Hematopoietic multipotent progenitor cell treated with erythropoietin and hydrocortisone succinate and interleukin-3 and kit ligand, for 4 days (in vitro differentiated cells): ENCODE measurements at regions not wholly inside any gene's neighbourhood (a gene's known extent, or its start where the extent isn't known, plus 50 kb on each side); places are given as distances from the start of the nearest gene placed in this dataset.

Experiments used
- DNase-seq: peaks from one replicate; pipeline ENCODE4 v3.0.0-alpha.2; 2015

GRCh38 chr1:221601166-221601565 is 140.7 kb downstream of the DUSP10 start:
- no peak for DNase-seq

DNA sequence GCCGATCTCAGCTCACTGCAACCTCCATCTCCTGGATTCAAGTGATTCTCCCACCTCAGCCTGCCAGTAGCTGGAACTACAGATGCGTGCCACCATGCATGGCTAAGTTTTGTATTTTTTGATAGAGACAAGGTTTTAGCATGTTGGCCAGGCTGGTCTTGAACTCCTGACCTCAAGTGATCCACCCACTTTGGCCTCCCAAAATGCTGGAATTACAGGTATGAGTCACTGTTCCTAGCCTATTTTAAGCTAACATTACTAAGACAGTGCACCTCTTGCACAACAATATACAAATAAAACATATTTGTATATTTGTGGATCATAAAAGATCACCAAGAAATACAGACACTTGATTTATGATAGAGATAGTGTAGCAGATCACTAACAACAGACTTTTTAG is 139.1 kb downstream of the DUSP10 start:
- no peak for DNase-seq

DNA sequence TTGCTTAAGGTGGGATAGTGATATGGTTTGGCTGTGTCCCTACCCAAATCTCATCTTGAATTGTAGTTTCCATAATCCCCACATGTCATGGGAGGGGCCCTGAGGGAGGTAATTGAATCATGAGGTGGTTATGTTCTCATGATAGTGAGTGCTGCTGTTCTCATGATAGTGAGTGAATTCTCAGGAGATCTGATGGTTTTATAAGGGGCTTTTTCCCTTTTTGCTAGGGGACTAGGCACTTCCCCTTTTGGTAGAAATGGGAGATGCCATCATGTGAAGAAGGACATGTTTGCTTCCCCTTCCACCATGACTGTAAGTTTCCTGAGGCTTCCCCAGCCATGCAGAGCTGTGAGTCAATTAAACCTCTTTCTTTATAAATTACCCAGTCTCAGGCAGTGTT is 137.5 kb downstream of the DUSP10 start:
- peak; percentile 29 for DNase-seq

GRCh38 chr1:221604948-221605347 is 136.9 kb downstream of the DUSP10 start:
- no peak for DNase-seq

DNA sequence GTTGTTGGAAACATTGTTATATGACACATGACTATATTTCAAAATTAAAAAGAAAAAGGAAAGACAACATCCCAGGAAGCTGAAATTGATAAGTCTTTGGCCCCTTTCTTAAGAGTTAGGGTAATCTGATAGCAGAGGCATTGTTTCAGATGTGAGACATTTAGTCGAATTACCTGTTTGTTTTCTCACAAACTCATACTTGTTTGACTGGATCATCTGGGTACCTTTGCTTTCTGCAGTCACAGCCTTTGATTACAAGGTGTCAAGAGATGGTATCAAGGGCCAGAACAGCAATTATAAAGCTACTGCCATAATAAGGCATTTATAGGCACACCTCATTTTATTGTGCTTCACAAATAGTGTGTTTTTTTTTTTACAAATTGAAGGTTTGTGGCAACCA is 136.3 kb downstream of the DUSP10 start:
- DNase-seq, result no peak

- no peak for DNase-seq
These were observed 135.6 kb downstream of the DUSP10 start for GRCh38 chr1:221606256-221606655.

DNA sequence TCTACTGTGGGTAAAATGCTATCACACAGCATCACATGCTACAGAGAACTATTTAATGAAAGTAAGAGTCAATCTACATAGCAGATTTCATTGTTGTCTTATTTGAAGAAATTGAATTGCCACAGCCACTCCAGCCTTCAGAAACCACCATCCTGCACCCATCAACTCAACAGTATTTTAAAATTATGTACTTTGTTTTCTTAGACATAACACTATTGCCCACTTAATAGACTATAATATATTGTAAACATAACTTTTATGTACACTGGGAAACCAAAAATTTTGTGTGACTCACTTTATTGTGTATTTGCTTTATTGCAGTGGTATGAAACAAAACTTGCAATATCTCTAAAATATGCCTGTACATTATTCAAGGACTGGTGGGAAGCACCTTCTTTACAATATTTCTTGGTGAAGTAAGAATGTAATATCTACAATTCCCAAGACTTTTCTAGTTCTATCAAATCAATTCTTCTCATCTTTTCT is 133.0 kb downstream of the DUSP10 start:
- no peak for DNase-seq

DNA sequence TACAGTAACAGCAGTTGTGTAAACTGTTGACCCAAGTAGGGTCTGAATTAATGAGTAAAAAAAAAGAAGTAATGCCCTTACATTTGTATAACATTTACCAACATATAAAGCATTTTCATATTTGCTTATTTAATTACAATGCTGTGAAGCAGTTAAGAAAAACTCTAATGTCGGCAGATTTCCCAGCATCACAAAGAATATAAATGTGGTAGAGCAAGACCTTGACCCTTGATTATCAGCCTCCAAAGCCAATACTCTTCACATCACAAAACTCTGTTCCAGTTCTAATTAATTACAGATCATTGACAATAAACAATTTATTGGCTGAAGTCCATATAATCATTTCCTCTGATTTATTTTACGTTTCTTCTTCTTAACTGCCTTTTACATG is 130.2 kb downstream of the DUSP10 start:
- DNase-seq, result no peak

DNA sequence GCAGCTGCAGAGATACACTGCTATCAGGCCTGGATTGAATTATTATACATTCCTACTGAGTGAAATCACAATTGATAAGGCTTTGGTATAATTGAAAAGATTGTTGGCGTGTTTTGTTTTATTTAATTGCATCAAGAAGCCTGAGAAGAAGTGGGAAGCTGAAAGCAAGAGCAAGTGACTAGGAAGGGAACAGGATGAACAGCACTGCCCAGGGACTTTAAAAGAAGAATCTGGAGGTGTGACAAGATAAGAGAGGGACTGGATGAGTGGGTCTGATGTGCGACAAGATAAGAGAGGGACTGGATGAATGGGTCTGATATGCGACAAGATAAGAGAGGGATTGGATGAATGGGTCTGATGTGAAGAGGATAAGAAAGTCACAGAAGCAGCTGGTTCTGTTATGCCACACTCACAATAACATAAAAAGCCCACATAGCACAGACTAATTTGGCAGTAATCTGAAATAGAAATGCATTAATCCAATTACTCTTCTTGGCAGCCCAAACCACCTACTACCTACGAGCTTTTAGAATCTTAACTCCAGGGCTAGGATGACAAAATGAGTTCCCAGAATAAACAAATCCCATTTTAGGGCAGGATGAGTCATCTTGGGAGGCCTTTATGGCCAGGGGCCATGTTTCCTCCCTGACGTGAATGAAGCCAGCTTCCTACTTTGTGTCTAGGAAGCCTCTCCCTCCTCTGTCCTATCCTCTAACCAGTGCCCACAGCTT is 129.7 kb downstream of the DUSP10 start:
- no peak for DNase-seq

DNA sequence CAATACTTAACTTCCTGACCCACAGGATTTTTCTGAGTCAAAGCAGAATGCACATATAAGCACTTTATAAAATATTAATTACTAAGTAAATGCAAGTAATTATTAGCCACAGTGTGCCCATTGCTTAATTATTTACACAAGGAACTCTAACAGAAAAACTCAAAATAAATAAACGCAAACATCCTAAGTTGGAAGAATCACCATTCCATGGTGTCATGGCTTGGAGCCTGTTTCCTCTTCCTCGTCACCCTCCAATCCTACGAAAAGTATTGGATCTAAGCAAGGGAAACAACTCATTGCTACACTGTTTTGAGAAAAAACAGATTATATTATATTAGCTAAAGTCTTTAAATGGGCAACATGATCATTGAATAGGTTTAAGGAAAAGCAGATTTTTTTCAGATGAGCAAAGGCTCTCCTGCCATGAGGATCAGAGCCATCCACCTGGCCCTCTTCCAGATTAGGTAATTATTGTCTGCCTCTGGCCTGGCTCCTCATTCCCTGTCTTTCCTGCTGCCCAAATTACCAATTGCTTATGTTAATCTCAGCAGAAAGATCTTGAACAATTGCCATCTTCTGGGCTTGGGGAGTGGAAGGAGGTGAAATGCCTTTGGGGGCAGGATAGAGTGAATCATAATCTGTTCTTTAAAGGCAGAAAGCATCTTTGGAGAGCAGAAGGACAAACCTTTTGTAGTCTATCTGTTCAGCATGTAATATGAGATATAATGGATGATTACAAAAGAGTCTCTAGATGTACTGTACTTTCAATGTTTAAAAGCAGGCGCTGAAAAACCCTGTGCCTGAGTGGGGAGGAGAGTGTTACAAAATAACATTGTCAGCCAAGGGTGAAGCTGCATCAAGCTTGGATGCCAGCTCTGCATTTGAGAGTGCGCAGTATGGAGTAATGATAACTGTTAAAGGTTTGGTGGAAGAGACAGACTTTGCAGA is 121.2 kb downstream of the DUSP10 start:
- no peak for DNase-seq

DNA sequence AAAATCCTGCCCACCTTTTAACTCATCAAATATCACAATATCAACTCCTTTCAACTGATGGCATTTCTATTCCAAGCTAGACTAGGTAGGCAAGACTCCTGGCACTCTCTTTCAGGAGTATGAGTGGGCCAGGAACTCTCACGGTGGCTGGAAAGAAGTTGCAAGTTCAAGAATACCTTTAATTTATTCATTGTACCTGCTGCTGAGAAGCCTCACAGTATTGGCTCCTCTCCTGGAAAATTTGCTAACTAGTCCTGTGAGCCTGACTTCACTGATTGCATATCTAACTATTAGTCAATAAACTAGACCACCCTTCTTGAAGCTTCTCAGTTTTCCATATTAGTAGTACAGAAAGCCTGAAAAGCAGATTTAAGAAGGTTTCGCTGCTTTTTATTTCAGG is 120.2 kb downstream of the DUSP10 start:
- no peak for DNase-seq

DNA sequence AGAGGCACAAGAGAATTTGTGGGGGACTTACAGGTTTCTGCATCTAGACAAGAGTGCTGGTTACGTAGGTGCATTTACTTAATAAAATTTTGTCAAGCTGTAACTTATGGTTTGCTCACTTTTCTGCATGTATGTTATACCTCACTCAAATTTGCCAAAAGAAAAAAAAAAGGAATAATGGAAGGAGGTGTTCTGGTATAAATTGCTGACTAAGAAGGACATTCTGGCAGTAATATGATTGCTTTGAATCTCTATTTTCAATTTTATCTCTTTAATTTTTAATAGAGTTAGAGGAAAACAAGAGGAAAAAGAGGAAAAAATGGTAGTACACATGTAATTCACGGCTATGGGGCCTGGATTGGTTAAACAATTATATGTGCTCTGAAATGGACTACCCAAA is 119.5 kb downstream of the DUSP10 start:
- DNase-seq, result no peak

DNA sequence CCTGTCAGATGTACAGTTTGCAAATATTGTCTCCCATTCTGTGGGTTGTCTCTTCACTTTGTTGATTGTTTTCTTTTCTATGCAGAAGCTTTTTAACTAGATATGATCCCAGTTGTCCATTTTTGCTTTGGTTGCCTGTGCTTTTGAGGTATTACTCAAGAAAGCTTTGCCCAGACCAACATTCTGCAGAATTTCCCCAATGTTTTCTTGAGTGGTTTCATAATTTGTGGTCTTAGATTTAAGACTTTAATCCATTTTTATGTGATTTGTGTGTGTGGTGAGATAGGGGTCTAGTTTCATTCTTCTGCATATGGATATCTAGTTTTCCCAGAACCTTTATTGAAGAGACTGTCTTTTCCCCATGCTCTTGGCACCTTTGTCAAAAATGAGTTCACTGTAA is 116.9 kb downstream of the DUSP10 start:
- DNase-seq, result no peak

DNA sequence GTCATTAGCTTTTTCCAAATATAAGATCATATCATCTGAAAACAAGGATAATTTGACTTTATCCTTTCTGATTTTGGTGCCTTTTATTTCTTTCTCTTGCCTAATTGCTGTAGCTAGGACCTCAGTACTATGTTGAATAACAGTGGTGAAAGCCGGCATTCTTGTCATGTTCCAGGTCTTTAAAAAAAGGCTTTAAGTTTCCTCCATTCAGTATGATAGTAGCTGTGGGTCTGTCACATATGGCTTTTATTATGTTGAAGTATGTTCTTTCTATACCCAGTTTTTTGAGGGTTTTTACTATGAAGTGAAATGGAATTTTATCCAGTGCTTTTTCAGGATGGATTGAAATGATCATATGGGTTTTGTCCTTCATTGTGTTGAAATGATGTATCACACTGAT is 115.8 kb downstream of the DUSP10 start:
- no peak for DNase-seq

DNA sequence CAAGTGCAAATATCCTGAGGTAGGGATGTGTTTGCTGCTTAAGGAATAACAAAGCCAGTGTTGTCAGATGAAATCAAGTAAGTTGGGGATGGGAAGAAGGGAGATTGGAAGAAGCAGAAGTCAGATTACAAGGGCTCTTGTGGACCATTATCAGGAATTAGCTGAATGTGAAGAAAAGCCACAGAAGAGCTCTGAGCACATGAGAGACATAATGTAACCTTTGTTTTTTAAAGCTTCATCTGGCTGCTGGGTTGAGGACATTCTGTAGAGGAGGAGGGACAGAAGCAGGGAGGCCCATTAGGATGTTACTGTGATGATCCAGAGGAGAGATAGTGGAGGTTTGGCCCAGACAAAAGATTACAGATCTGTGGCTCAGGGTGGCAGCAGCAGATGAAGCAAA is 111.7 kb downstream of the DUSP10 start:
- peak; percentile 48 for DNase-seq

- DNase-seq, result peak; percentile 59
These were observed 110.3 kb downstream of the DUSP10 start for GRCh38 chr1:221631556-221631955.

- DNase-seq, result peak; percentile 90
These were observed 109.8 kb downstream of the DUSP10 start for GRCh38 chr1:221632072-221632471.

DNA sequence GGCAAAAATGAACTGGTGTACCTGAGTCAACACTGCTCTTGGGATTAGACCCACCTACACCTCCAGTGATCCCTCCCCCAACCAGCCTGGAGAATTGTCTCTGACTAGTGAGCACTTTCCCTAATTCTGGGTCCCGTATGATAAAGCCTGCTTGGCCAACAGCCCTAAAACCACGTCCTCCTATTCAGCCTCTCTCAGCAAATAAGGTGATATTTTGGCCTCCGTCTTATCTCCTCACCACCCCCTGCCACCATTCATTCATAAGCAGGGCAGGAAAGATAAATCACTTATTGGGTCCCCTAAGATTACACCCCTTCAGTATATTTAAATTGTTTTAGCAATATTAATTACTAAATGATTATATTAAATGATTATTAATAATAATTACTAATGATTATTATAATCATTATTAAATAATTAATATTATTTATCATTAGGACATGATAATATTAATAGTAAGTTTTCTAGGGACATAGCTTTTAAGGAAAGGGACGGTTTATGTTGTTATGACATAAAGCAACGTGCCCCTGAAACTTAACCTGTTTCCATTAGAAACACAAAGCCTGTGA is 108.0 kb downstream of the DUSP10 start:
- peak; percentile 62 for DNase-seq

DNA sequence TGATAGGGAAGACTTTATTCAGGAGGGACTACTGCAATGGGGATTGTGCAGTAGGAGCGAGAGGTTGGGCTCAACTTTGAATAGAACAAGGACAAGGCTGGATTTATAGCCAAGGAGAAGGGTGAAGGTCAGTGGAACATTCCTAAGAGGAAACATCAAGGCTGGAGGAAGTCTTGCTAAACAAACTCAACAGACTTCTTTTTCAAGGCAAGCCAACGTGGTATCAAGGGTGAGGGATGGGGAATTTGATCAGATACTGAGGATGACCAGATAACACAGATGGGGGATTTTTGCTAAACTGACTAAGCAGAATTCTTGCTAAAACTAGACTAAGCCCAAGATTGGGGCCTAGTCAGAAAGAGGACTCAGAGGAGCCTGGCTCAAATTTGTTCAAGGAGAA is 107.3 kb downstream of the DUSP10 start:
- no peak for DNase-seq

DNA sequence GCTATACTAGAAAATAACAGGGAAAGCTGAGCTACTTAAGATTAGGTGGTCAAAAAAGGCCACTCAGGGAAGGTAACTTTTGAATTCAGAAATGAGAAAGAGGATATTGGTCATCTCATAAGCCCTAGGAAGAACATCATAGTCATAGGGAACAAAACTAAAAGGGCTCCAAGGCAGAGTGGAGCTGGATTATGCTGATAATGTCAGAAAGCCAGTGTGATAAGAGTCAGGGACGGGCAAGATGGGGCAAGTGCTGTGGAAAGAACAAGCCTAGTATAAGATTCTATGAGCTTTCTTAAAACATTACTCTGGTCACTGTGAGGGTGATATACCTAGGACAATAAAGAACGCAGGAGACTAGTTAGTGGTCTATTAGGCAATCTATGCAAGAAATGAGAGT is 106.6 kb downstream of the DUSP10 start:
- peak; percentile 52 for DNase-seq

- DNase-seq, result no peak
These were observed 105.8 kb downstream of the DUSP10 start for GRCh38 chr1:221636096-221636495.

DNA sequence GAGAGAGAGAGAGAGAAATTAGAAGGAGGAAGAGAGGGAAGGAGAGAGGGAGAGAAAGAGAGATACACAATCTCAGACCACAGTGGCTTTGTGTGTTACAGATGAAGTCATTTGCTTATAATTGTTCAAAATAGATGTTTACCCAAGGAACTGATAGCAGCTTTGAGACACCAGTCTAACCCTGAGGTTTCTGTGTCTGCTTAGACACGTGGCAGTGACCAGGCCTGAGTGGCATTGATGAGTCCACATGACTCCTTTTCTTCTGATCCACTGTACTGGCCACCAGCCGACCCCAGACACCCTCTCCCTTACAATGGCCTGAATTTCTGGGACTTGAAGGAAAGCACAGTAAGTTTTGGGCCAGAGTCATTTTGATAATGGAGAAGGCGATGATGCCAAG is 104.9 kb downstream of the DUSP10 start:
- no peak for DNase-seq

- DNase-seq, result no peak
These were observed 104.2 kb downstream of the DUSP10 start for GRCh38 chr1:221637641-221638041.

- no peak for DNase-seq
These were observed 103.3 kb downstream of the DUSP10 start for GRCh38 chr1:221638595-221638994.
